H9 (cell line): ENCODE measurements at regions not wholly inside any gene's neighbourhood (a gene's known extent, or its start where the extent isn't known, plus 50 kb on each side); places are given as distances from the start of the nearest gene placed in this dataset. TPM values are rescaled to one million over a fixed set of nuclear protein-coding genes. Genes with fewer than 3 reads are reported as not detected.

Experiments used
- DNase-seq: peaks from one replicate; pipeline ENCODE4 v3.0.0-alpha.2; 2017
- H2AFZ ChIP-seq: one replicate; pipeline ENCODE4 v1.6.1; 2013; ENCODE audit warnings: mild to moderate bottlenecking, low read length, control low read depth, moderate library complexity
- H2AK5ac ChIP-seq: 2 replicates; pipeline ENCODE4 v1.6.1; 2013; ENCODE audit warnings: low read length, control low read depth, mixed read lengths; ENCODE audit not compliant: insufficient read length
- H2BK120ac ChIP-seq: one replicate; pipeline ENCODE4 v1.6.1; 2013; ENCODE audit warnings: low read depth, mild to moderate bottlenecking, low read length, control low read depth, inconsistent platforms; ENCODE audit not compliant: poor library complexity, severe bottlenecking
- H2BK12ac ChIP-seq: 2 replicates; pipeline ENCODE4 v1.6.1; 2013; ENCODE audit warnings: low read length, control low read depth, mixed read lengths, low read depth; ENCODE audit not compliant: insufficient read length
- H2BK15ac ChIP-seq: 2 replicates; pipeline ENCODE4 v1.6.1; 2013; ENCODE audit warnings: low read depth, low read length, control low read depth
- H2BK20ac ChIP-seq: one replicate; pipeline ENCODE4 v1.6.1; 2013; ENCODE audit warnings: low read depth, mild to moderate bottlenecking, low read length, control low read depth, inconsistent platforms; ENCODE audit not compliant: poor library complexity, severe bottlenecking
- H2BK5ac ChIP-seq: 2 replicates; pipeline ENCODE4 v1.6.1; 2013; ENCODE audit warnings: low read length, control low read depth, mixed read lengths; ENCODE audit not compliant: insufficient read length
- H3K14ac ChIP-seq: 2 replicates; pipeline ENCODE4 v1.6.1; 2013; ENCODE audit warnings: low read length, control low read depth; ENCODE audit not compliant: insufficient read depth
- H3K18ac ChIP-seq: 2 replicates; pipeline ENCODE4 v1.6.1; 2013; ENCODE audit warnings: low read depth, mild to moderate bottlenecking, mixed read lengths, low read length, control low read depth; ENCODE audit not compliant: insufficient read length
- H3K23ac ChIP-seq: 2 replicates; pipeline ENCODE4 v1.6.1; 2013; ENCODE audit warnings: low read length, control low read depth, mixed read lengths, low read depth; ENCODE audit not compliant: insufficient read length
- H3K23me2 ChIP-seq: 2 replicates; pipeline ENCODE4 v1.6.1; 2013; ENCODE audit warnings: low read depth, mild to moderate bottlenecking, mixed read lengths, low read length, control low read depth; ENCODE audit not compliant: insufficient read length, poor library complexity, severe bottlenecking
- H3K27ac ChIP-seq: 2 replicates; pipeline ENCODE4 v1.5.1; 2013; ENCODE audit warnings: low read length, control low read depth, mixed read lengths, low read depth; ENCODE audit not compliant: insufficient read length
- H3K27me3 ChIP-seq: 2 replicates; pipeline ENCODE4 v1.6.1; 2013; ENCODE audit warnings: low read length, control low read depth, inconsistent platforms; ENCODE audit not compliant: insufficient read depth
- H3K4ac ChIP-seq: 2 replicates; pipeline ENCODE4 v1.6.1; 2013; ENCODE audit warnings: low read depth, mild to moderate bottlenecking, control low read depth, inconsistent platforms, low read length, moderate library complexity
- H3K4me1 ChIP-seq: 2 replicates; pipeline ENCODE4 v1.6.1; 2013; ENCODE audit warnings: low read length, control low read depth, inconsistent platforms; ENCODE audit not compliant: insufficient read depth
- H3K4me2 ChIP-seq: 2 replicates; pipeline ENCODE4 v1.6.1; 2013; ENCODE audit warnings: low read length, control low read depth, mixed read lengths; ENCODE audit not compliant: insufficient read length, insufficient read depth
- H3K56ac ChIP-seq: 2 replicates; pipeline ENCODE4 v1.6.1; 2013; ENCODE audit warnings: low read depth, mild to moderate bottlenecking, mixed read lengths, low read length, control low read depth; ENCODE audit not compliant: insufficient read length
- H3K79me1 ChIP-seq: 2 replicates; pipeline ENCODE4 v1.6.1; 2013; ENCODE audit warnings: low read depth, mild to moderate bottlenecking, moderate library complexity, low read length, control low read depth, inconsistent platforms; ENCODE audit not compliant: insufficient read depth, poor library complexity, severe bottlenecking
- H3K79me2 ChIP-seq: 2 replicates; pipeline ENCODE4 v1.6.1; 2013; ENCODE audit warnings: low read length, control low read depth, inconsistent platforms; ENCODE audit not compliant: insufficient read depth
- H3K9ac ChIP-seq: 2 replicates; pipeline ENCODE4 v1.6.1; 2013; ENCODE audit warnings: low read length, control low read depth, mixed read lengths; ENCODE audit not compliant: insufficient read length; ENCODE audit errors: extremely low read depth
- H3K9me3 ChIP-seq: one replicate; pipeline ENCODE4 v1.6.1; 2013; ENCODE audit warnings: low read depth, low read length, inconsistent platforms; ENCODE audit not compliant: control insufficient read depth
- H3T11ph ChIP-seq: one replicate; pipeline ENCODE4 v1.6.1; 2013; ENCODE audit warnings: mild to moderate bottlenecking, low read length, control low read depth, inconsistent platforms
- H4K20me1 ChIP-seq: one replicate; pipeline ENCODE4 v1.6.1; 2013; ENCODE audit not compliant: control insufficient read depth, insufficient read length, insufficient read depth
- H4K5ac ChIP-seq: 2 replicates; pipeline ENCODE4 v1.6.1; 2013; ENCODE audit warnings: low read depth, mild to moderate bottlenecking, mixed read lengths, low read length, control low read depth; ENCODE audit not compliant: insufficient read length
- H4K8ac ChIP-seq: replicated peaks from 2 replicates; pipeline ENCODE4 v1.6.1; 2013; ENCODE audit warnings: low read length, control low read depth, mixed read lengths, low read depth; ENCODE audit not compliant: insufficient read length
- H4K91ac ChIP-seq: 2 replicates; pipeline ENCODE4 v1.6.1; 2013; ENCODE audit warnings: low read depth, mild to moderate bottlenecking, moderate library complexity, mixed read lengths, low read length, control low read depth; ENCODE audit not compliant: insufficient read length
- H3K27ac Mint-ChIP-seq, 3 experiments: 2 replicates in 2 of 3; 3 replicates in 1 of 3; pipeline ENCODE4 v1.8.0; 2020 to 2021; ENCODE audit warnings: mixed read lengths in 3 of 3, mild to moderate bottlenecking in 1 of 3, moderate library complexity in 1 of 3
- H3K27me3 Mint-ChIP-seq: 2 replicates; pipeline ENCODE4 v1.8.0; 2021; ENCODE audit warnings: low read depth, mild to moderate bottlenecking, moderate library complexity, mixed read lengths
- H3K36me3 Mint-ChIP-seq, 3 experiments: 2 replicates in 2 of 3; 3 replicates in 1 of 3; pipeline ENCODE4 v1.8.0; 2020 to 2021; ENCODE audit warnings: low read depth in 3 of 3, mixed read lengths in 3 of 3; ENCODE audit not compliant: insufficient read depth in 1 of 3
- H3K4me1 Mint-ChIP-seq, 2 experiments: 2 replicates each; pipeline ENCODE4 v1.8.0; 2020; ENCODE audit warnings: mixed read lengths in 2 of 2
- H3K4me3 Mint-ChIP-seq, 2 experiments: 2 replicates in 1 of 2; 3 replicates in 1 of 2; pipeline ENCODE4 v1.8.0; 2020 to 2021; ENCODE audit warnings: mild to moderate bottlenecking in 2 of 2, mixed read lengths in 2 of 2, moderate library complexity in 1 of 2
- H3K9me3 Mint-ChIP-seq, 2 experiments: 2 replicates in 1 of 2; 3 replicates in 1 of 2; pipeline ENCODE4 v1.8.0; 2020; ENCODE audit warnings: mild to moderate bottlenecking in 2 of 2, mixed read lengths in 2 of 2, moderate library complexity in 1 of 2
- WGBS: extraction: QIAGEN DNeasy Blood & Tissue Kit; methylation state at CpG from one replicate; pipeline ENCODE4 v1.1.7; 2013; ENCODE audit warnings: missing lambda C conversion rate, low lambda C conversion rate, mixed read lengths; ENCODE audit not compliant: insufficient read length; ENCODE audit errors: extremely low coverage; 5-methylcytosine and 5-hydroxymethylcytosine counted together
- microRNA-seq: library from miRNA; unstranded; fragments of <30 nt; microRNA quantifications from one replicate; pipeline ENCODE4, GENCODE V29; 2020; ENCODE audit warnings: borderline microRNAs expressed
- TF ChIP-seq, protein P1 (sequence below): fragments of 200-600 bp; sonication (generic); conservative IDR thresholded peaks from 3 replicates; pipeline ENCODE4 v1.8.0; 2021; ENCODE audit warnings: antibody characterized with exemption, mild to moderate bottlenecking

DNA sequence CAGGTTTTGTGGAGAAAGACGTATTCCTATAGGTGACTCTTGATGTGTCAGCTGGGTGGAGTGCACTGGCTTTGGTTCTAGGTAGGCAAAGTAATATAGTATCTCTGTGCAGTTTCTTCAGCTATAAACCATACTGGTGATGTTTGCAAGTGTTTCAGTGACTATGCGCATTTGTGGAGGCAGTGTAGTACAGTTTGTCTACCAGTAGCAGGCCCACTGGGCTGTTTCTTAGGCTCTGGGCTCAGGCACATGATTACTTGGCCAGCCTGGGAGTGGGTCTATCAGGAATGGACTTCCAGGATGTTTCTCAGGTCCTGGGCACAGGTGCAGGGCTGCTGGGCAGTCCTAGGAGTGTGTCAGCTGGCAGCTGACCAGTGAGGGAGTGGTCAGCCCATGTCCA is 51.9 kb upstream of the INTU start:
- Histone ChIP-seq H4K20me1 (no peaks in the 10 kb centered on the region), H4K91ac (no peak overlapping the region), H3K9me3 (no peaks in the 10 kb centered on the region), H2BK20ac (no peak overlapping the region), H3K27ac (no peak overlapping the region), H3K79me1 (no peaks in the 10 kb centered on the region), H3T11ph (no peak overlapping the region), H3K4me2 (no peak overlapping the region), H3K9ac (no peak overlapping the region), H3K23ac (no peak overlapping the region), H2AK5ac (no peak overlapping the region), H3K56ac (no peak overlapping the region), H3K27me3 (no peaks in the 10 kb centered on the region), H3K4ac (no peak overlapping the region), H3K4me1 (no peaks in the 10 kb centered on the region), H2BK5ac (no peak overlapping the region), H4K5ac (no peak overlapping the region), H2BK120ac (no peak overlapping the region), H3K14ac (no peak overlapping the region), H2BK15ac (no peak overlapping the region), H4K8ac (no peak overlapping the region), H3K18ac (no peak overlapping the region), H2AFZ (no peak overlapping the region), H3K23me2 (no peaks in the 10 kb centered on the region), H3K79me2 (no peaks in the 10 kb centered on the region), H2BK12ac (no peak overlapping the region)
- WGBS = no CpG with 5 or more reads among the region's 2 CpGs
- Mint-ChIP-seq H3K4me3 (no peak overlapping the region), H3K4me1 (0 out of 4 replicates have a peak, but pooled peaks cover 0 to 2% of the 10 kb centered on the region in 2 experiments), H3K36me3 (no peaks in the 10 kb centered on the region), H3K27ac (no peak overlapping the region), H3K9me3 (peaks cover 0 to 3% of the 10 kb centered on the region in 2 experiments; a peak in 1 of 5 replicates), H3K27me3 (no peaks in the 10 kb centered on the region; the same call in 1 of the 2 replicates)
- DNase-seq = no peak
- TF ChIP-seq, protein P1, sequence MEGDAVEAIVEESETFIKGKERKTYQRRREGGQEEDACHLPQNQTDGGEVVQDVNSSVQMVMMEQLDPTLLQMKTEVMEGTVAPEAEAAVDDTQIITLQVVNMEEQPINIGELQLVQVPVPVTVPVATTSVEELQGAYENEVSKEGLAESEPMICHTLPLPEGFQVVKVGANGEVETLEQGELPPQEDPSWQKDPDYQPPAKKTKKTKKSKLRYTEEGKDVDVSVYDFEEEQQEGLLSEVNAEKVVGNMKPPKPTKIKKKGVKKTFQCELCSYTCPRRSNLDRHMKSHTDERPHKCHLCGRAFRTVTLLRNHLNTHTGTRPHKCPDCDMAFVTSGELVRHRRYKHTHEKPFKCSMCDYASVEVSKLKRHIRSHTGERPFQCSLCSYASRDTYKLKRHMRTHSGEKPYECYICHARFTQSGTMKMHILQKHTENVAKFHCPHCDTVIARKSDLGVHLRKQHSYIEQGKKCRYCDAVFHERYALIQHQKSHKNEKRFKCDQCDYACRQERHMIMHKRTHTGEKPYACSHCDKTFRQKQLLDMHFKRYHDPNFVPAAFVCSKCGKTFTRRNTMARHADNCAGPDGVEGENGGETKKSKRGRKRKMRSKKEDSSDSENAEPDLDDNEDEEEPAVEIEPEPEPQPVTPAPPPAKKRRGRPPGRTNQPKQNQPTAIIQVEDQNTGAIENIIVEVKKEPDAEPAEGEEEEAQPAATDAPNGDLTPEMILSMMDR = no peak

Small RNA genes lying in the stretch of these regions (microRNA-seq; reads per million reads assigned to microRNA genes)
- gene MIR2054 = not detected
